K562 (cell line): ENCODE measurements at regions not wholly inside any gene's neighbourhood (a gene's known extent, or its start where the extent isn't known, plus 50 kb on each side); places are given as distances from the start of the nearest gene placed in this dataset.

Source experiments
- CBFA2T3 ChIP-seq: fragments of 450-650 bp; IDR thresholded peaks from 2 replicates; pipeline ENCODE4 v1.6.1; 2017
- CTCF ChIP-seq, 3 experiments: IDR thresholded peaks in 2 of 3; conservative IDR thresholded peaks in 1 of 3; 2 replicates each; pipeline ENCODE4 v1.5.1; 2011 to 2012; ENCODE audit warnings: low read length in 3 of 3, mild to moderate bottlenecking in 3 of 3, control low read depth in 2 of 3, improper control_type of control experiment in 1 of 3, inconsistent platforms in 1 of 3, low read depth in 1 of 3, mixed read lengths in 1 of 3, moderate library complexity in 1 of 3; ENCODE audit not compliant: insufficient read depth in 2 of 3
- FOXM1 ChIP-seq, 2 experiments: fragments of 450-650 bp in 1 of 2; sonication (generic) in 1 of 2; formaldehyde crosslinking in 1 of 2; IDR thresholded peaks; 2 replicates each; pipeline versions ENCODE4 v1.6.1 to v1.9.0; 2017 to 2022; ENCODE audit warnings: low read depth in 2 of 2, mild to moderate bottlenecking in 2 of 2, missing genetic modification reagents in 1 of 2, moderate library complexity in 1 of 2
- POLR2A ChIP-seq: fragments of 450-650 bp; conservative IDR thresholded peaks from 2 replicates; pipeline ENCODE4 v1.6.1; 2016
- PREB ChIP-seq: sonication (generic); formaldehyde crosslinking; IDR thresholded peaks from 2 replicates; pipeline ENCODE4 v1.8.1; 2023; ENCODE audit warnings: mild to moderate bottlenecking, missing genetic modification reagents
- SREBF2 ChIP-seq: sonication (generic); formaldehyde crosslinking; IDR thresholded peaks from 2 replicates; pipeline ENCODE4 v1.4.0; 2020; ENCODE audit warnings: mild to moderate bottlenecking, missing genetic modification reagents
- TAF1 ChIP-seq: IDR thresholded peaks from 2 replicates; pipeline ENCODE4 v1.6.1; 2011; ENCODE audit warnings: mild to moderate bottlenecking, low read length, moderate library complexity; ENCODE audit not compliant: insufficient read depth, control insufficient read depth, severe bottlenecking; ENCODE audit errors: extremely low read depth
- YY1 ChIP-seq, 3 experiments: IDR thresholded peaks; 2 replicates each; pipeline ENCODE4 v1.6.1; 2011; ENCODE audit warnings: low read length in 2 of 3, mild to moderate bottlenecking in 2 of 3, moderate library complexity in 2 of 3, borderline replicate concordance in 1 of 3, control low read depth in 1 of 3, low read depth in 1 of 3; ENCODE audit not compliant: insufficient read depth in 3 of 3, insufficient replicate concordance in 2 of 3, control insufficient read depth in 1 of 3, insufficient read length in 1 of 3; ENCODE audit errors: extremely low read depth in 1 of 3
- ZNF79 ChIP-seq: fragments of 250-450 bp; sonication (Bioruptor Pico); IDR thresholded peaks from 2 replicates; pipeline ENCODE4 v1.4.0; 2020; ENCODE audit warnings: low read depth, mild to moderate bottlenecking, moderate library complexity

- TF ChIP-seq SREBF2 (CRISPR knock-in tag) (no peak), YY1 (IDR thresholded peaks at IDR 0.05; ENCODE audit: borderline replicate concordance in 1 of 3, control insufficient read depth in 1 of 3, extremely low read depth in 1 of 3, insufficient read depth in 3 of 3, insufficient read length in 1 of 3, insufficient replicate concordance in 2 of 3, low read depth in 1 of 3, low read length in 2 of 3) (no peak), ZNF79 (CRISPR knock-in tag) (no peak), CBFA2T3 (no peak), POLR2A (no peak), TAF1 (no peak), FOXM1 (IDR thresholded peaks at IDR 0.05; ENCODE audit: low read depth) (no peak), FOXM1 (CRISPR knock-in tag; IDR thresholded peaks at IDR 0.05; ENCODE audit: low read depth) (no peak), PREB (CRISPR knock-in tag) (no peak), CTCF (IDR thresholded peaks at IDR 0.05 in 2 of 3, conservative IDR thresholded peaks at IDR 0.05 in 1 of 3; ENCODE audit: insufficient read depth in 2 of 3, low read depth in 1 of 3, low read length in 3 of 3) (no peak)
Observed at GRCh38 chr7:52959878-52960660, 75.4 kb upstream of the POM121L12 start.
